ENCODE measurements at regions not wholly inside any gene's neighbourhood (a gene's known extent, or its start where the extent isn't known, plus 50 kb on each side); places are given as distances from the start of the nearest gene placed in this dataset.

DNA sequence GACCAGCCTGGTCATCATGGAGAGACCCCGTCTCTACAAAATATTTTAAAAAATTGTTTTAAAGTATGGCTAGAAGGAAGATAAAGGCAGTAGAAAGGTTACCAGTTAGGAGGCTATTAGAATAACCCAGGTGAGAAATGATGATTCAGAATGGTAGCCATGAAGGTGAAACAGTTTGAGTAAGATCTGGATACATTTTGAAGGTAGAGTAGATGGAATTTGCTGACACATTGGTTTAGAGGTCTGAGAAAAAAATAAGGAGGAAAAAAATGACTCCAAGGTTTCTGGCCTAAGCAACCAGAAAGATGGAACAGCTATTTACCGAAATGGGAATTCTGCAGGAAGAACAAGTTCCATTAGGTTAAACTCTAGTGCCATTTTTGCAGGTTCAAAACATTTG lies 167.9 kb upstream of the TAB2 start:
- DNase-seq (ENCODE audit: low read depth in 2 of 2) = no peak

GRCh38 chr6:149150301-149150700 lies 167.2 kb upstream of the TAB2 start:
- no peak for DNase-seq (ENCODE audit: low read depth in 2 of 2)

GRCh38 chr6:149150801-149151398 lies 166.6 kb upstream of the TAB2 start:
- no peak for DNase-seq (ENCODE audit: low read depth in 2 of 2)

GRCh38 chr6:149152521-149152920 lies 165.0 kb upstream of the TAB2 start:
- DNase-seq (ENCODE audit: low read depth in 2 of 2) = no peak

- no peak for DNase-seq (ENCODE audit: low read depth in 2 of 2)
These were observed 164.4 kb upstream of the TAB2 start for GRCh38 chr6:149153100-149153499.

DNA sequence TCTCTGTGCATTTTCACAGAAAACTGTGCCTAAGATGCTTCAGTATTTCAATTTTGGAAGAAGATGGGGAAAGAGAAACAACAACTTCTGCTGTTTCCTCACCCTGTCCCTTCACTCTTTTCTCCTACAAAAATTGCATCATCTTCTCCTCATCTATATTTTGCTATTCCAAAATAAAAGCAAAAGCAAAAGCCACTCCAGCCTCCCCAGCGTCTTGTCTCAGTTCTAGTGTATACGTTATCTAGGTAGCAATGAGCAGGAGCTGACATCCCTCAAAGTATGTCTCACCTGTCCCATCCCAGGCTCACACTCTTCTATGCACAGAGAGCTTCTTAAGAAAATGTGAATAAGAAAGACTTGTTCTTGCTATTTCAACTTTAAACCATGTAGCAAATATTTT lies 163.8 kb upstream of the TAB2 start:
- no peak for DNase-seq (ENCODE audit: low read depth in 2 of 2)

GRCh38 chr6:149154261-149154821 lies 163.2 kb upstream of the TAB2 start:
- no peak for DNase-seq (ENCODE audit: low read depth in 2 of 2)

- no peak for DNase-seq (ENCODE audit: low read depth in 2 of 2)
These were observed 160.4 kb upstream of the TAB2 start for GRCh38 chr6:149157126-149157525.

DNA sequence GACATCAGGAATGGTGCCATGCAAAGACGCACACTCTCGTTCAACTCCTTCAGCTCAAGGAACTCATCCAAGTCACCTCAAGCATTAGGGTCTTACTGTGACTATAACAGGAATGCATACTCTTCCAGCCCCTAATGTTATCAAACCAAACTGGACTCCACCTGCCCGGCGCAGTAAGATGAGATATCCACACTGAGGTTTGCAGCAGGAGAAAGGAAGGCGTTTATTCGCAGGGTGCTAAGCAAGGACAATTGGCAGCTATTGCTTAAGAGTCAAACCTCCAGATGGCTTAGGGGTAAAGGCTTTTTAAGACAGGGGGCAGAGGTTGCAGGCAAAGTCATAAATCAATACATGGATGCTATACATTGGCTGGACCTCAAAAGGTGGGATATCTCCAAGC lies 159.4 kb upstream of the TAB2 start:
- no peak for DNase-seq (ENCODE audit: low read depth in 2 of 2)

DNA sequence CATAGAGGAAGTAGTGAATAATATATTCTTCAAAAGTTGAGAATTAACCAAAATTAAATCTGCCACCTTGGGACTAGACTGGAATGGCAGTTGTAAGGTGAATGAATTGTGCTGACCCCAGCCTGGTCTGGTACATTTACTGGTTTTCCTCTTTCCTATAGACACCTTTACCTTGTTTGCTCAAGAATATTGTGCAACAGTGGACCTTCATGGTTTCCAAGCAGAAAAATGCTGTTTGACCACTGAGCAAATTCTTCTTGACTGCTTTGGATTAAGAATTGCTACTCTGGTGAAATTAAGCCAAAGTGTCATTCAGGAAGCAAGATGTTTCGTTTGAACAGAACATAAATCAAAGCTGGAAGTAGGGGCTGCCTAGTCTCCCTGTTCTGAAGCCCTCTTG lies 156.6 kb upstream of the TAB2 start:
- no peak for DNase-seq (ENCODE audit: low read depth in 2 of 2)

GRCh38 chr6:149162924-149163323 lies 154.6 kb upstream of the TAB2 start:
- DNase-seq (ENCODE audit: low read depth in 2 of 2) = no peak

DNA sequence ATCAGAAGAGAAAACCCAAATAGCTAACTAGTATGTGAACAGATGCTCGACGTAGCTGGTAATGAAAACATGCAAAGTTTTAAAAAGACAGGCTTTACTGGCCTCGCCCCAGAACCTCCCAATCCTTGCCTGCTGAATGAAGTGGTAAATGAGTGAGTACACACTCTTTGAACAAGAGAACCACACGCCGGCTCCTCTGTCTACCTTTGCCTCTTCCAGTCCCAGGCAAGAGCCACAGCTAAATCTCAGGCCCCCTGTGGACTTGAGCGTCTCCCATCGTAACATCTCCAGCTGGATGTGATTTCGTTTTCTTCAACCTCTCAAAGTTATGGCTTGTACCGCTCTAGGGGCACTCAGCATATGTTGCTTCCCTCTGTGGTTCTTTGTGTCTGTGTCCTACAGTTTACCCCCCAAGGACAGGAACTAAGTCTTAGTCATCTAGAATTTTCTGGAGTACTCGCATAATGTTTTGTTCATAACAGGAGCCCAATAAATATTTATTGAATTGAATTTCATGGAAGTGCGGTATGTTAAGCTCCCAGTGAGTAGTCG lies 153.2 kb upstream of the TAB2 start:
- no peak for DNase-seq (ENCODE audit: low read depth in 2 of 2)

GRCh38 chr6:149166336-149166735 lies 151.2 kb upstream of the TAB2 start:
- DNase-seq (ENCODE audit: low read depth in 2 of 2) = no peak

DNA sequence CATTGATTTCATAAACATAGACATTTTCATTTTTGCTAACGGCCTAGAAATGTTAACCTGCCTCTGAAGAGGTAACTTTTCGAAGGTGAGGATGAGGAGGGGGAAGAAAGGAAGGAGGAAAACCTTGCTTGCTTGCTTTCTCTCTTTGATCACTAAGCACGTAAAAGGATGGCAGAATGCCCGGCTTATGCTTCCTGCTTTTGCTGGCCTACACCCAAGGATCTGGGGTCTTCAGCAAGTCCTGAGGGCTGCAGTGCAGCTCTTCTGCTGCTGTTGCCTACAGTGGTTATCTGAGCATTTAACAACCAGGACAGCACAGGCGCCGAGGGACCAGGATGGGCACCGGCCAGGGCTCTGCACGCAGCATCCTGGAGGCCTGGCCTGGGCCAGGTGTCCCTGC lies 150.8 kb upstream of the TAB2 start:
- no peak for DNase-seq (ENCODE audit: low read depth in 2 of 2)

DNA sequence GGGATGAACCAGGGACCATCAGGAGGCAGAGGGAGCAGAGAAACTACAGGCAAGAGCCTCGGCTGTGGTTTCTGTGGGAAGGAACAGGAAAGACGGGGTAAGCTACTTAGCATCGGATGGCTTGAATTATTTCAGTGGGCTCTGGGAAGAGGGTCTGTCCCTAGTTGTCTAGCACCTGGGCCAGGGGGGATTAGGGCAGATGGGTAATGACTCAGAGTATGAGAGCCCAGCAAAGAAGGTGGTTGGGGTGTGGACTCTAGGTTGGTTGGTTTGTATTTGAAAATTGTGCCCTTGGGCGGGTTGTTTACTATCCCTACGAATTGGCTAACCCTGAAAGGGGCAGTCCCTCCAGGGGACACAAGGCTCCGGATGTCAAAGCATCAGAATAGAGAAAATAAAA lies 148.5 kb upstream of the TAB2 start:
- no peak for DNase-seq (ENCODE audit: low read depth in 2 of 2)

DNA sequence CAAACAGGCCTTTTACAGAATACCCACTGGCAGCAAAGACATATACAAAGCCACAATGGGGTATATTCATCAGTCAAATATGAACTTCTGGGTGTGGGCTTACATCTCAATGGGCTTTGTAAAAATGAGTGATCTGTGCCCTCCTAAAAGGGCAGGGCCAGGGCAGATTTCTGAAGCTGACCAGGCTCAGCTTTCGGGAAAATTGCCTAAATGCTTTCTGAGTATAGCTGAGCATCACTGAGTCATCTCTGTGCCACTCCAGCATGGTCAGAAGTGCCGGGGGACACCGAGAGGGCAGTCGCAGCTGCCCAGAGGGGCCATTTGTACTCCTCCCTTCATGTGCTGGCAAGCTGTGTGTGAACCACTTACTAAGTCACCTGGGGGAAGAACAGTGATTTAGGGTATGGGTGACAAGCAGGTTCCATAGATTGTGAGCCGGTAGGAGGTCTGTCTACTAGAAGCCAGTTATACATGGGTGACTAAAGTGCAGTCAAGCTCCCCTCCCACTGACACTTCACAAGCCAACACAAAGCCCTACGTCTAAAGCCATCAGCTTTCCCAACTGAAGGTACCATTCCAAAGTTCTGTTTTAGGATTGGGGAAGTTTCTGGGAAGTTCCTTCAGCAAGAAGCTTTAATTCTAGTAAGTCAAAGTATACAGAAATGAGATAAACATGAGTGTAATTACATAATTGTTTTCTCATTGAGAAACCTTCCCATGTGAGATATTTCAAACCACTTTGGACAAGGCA lies 147.6 kb upstream of the TAB2 start:
- DNase-seq (ENCODE audit: low read depth in 2 of 2) = no peak

GRCh38 chr6:149170564-149171452 lies 146.7 kb upstream of the TAB2 start:
- DNase-seq (ENCODE audit: low read depth in 2 of 2) = no peak

GRCh38 chr6:149173222-149173621 lies 144.3 kb upstream of the TAB2 start:
- DNase-seq (ENCODE audit: low read depth in 2 of 2) = no peak

- DNase-seq (ENCODE audit: low read depth in 2 of 2) = no peak
These were observed 142.6 kb upstream of the TAB2 start for GRCh38 chr6:149174962-149175361.

GRCh38 chr6:149176971-149177667 lies 140.4 kb upstream of the TAB2 start:
- DNase-seq (ENCODE audit: low read depth in 2 of 2) = no peak

DNA sequence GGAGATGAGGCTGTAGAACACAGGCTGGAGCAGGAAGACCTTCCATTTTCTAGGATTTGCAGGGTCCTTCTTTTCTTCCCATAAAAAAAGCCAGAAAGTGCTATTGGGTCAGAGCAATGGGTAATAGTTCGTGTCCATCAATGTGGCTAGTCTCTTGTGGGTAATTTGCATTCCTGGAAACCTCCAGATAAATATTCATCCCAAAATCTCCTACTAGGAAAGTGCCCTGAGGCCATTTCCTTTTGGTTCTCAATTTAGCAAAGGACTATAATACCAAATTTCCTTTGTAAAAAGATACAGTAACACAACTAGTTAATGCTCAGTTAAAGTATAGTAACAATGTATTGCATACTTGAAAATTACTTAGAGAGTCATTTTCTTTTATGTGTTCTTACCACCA lies 138.1 kb upstream of the TAB2 start:
- DNase-seq (ENCODE audit: low read depth in 2 of 2) = no peak

DNA sequence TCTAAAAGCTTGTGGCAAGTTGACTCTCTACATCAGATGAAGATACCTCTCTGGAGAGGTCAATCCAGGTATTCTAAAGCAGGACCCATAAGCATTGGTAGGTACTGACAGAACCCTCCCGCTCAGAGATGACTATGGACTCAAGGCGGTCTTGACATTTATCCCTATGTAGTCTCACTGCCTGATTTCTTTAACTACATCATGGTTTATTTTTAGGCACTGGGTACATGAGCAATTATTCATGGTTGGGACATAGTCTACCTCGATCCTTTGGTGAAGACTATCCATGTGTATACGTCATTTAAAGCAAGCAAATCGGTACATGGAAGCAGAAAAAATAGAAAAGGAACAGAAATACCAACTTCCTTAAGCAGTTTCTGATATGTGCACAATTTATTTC lies 136.2 kb upstream of the TAB2 start:
- DNase-seq (ENCODE audit: low read depth in 2 of 2) = no peak
